UCSD-AML1 (cell line): ENCODE measurements at regions not wholly inside any gene's neighbourhood (a gene's known extent, or its start where the extent isn't known, plus 50 kb on each side); places are given as distances from the start of the nearest gene placed in this dataset.
"Not testable (repeated sequence)": the region's sequence is repeated elsewhere in the genome, so short reads cannot be mapped to it uniquely, and the experiment has no call there.

ENCODE experiments used
- DNase-seq: peaks from one replicate; lab custom pipeline; 2025; ENCODE audit not compliant: unreplicated experiment; lab: John Stamatoyannopoulos, UW

DNA sequence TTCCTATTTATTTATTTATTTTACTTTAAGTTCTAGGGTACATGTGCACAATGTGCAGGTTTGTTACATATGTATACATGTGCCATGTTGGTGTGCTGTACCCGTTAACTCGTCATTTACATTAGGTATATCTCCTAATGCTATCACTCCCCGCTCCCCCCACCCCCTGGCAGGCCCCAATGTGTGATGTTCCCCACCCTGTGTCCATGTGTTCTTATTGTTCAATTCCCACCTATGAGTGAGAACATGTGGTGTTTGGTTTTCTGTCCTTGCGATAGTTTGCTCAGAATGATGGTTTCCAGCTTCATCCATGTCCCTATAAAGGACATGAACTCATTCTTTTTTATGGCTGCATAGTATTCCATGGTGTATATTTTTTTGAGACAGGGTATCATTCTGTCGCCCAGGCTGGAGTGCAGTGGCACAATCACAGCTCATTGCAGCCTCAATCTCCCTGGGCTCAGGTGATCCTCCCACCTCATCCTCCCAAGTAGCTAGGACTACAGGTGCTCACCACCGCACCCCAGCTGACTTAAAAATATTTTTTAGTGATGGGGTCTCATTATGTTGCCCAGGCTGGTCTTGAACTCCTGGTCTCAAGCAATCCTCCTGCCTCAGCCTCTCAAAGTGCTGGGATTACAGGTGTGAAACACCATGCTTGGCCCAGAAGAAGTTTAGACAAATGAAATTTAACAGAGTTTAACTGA lies 140.6 kb downstream of the NPIPB5 start:
- not testable (repeated sequence) for DNase-seq

DNA sequence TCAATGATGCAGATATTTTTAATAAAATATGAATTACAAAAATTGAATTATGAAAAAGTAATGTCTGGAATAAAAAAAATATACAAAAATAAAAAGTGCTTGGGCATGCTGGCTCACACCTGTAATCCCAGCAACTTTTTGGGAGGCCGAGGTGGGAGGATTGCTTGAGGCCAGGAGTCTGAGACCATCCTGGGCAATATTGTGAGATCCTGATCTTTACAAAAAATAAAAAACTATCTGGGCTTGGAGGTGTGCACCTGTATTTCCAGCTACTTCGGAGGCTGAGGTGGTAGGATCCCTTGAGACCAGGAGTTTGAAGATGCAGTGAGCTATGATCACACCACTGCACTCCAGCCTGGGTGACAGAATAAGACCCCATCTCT lies 141.8 kb downstream of the NPIPB5 start:
- DNase-seq = no peak

DNA sequence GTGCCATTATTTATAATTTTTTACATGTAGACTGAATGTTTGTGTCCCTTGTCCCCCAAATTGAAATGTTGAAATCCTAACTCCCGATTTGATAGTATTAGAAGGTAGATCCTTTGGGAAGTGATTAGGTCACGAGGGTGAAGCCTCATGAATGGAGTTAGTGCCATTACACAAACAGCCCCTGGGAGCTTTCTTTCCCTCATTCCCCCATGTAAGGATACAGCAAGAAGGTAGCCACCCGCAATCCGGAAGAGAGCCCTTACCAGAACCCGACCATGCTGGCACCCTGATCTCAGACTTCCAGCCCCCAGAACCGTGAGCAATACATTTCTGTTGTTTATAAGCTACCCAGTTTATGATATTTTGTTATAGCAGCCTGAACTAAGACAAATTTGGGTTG lies 143.2 kb downstream of the NPIPB5 start:
- DNase-seq = no peak

DNA sequence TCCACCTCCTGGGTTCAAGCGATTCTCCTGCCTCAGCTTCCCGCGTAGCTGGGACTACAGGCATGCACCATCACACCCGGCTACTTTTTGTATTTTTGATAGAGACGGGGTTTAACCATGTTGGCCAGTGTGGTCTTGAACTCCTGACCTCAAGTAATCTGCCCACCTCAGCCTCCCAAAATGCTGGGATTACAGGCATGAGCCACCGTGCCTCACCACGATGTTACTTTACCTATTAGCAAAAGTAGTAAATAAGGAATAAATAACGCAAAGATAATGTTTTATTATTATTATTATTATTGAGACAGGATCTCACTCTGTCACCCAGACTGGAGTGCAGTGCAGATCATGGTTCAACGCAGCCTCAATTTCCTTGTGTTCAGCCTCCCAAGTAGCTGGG lies 145.9 kb downstream of the NPIPB5 start:
- not testable (repeated sequence) for DNase-seq

DNA sequence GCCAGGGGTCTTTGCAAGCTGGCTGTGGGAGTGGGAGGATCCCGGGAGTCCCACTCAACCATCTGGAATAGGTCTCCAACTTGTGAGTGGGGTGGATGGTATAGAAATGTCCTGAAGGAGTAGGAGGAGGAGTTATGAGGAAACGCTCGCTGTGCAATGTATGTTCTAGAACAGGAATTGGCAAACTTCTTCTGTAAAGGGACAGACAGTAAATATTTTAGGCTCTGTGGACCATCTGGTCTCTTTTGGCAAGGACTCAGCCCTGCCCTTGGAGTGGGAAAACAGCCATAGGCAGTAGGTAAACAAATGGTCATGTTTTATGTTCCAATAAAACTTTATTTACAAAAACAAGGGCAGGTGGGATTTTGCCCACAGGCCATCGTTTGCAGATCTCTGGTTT lies 149.2 kb downstream of the NPIPB5 start:
- DNase-seq = no peak

DNA sequence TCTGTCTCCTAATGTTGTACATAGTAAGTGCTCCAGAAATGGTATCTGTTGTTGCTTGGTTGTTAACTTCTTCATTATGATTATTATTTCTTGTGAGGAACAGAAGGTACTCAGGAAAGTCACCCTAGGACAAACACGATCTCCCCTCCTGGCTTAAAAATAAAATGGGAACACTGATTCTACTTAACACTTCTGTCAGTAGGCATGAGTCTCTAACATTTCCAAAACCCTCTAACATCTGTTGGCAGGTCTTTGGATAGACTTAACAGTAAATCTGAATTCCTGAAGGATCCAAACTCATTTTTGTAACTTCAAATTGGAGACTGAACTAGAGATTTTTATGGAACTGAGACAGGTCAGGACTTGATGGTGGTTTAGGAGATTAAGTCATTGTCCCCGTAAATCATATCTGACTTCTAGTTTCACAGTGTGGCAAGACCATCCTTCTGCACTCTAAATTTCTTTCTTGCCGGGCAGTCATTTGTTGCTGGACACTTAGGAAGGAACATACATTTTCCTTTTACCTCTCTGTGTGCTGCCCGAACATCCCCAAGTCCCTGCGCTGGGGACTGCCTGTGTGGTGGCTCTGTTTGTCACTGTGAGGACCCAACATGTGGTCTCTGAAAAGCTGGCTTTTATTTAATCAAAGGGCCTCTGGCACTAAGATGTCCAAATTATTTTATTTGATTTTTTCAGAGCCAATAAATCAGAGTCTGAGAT lies 149.9 kb downstream of the NPIPB5 start:
- no peak for DNase-seq

- no peak for DNase-seq
Measured at GRCh38 chr16:22661161-22661647, 150.5 kb downstream of the NPIPB5 start.

DNA sequence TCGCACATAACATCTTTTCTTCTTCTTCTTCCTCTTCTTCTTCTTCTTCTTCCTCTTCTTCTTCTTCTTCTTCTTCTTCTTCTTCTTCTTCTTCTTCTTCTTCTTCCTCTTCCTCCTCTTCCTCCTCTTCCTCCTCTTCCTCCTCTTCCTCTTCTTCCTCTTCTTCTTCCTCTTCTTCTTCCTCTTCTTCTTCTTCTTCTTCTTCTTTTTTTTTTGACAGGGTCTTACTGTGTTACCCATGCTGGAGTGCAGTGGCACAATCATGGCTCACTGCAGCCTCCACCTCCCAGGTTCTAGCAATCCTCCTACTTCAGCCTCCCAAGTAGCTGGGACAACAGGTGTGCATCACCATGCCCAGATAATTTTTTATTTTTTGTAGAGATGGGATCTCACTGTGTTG lies 151.0 kb upstream of the HS3ST2 start:
- DNase-seq = not testable (repeated sequence)

GRCh38 chr16:22663389-22664064 lies 150.4 kb upstream of the HS3ST2 start:
- DNase-seq = no peak

DNA sequence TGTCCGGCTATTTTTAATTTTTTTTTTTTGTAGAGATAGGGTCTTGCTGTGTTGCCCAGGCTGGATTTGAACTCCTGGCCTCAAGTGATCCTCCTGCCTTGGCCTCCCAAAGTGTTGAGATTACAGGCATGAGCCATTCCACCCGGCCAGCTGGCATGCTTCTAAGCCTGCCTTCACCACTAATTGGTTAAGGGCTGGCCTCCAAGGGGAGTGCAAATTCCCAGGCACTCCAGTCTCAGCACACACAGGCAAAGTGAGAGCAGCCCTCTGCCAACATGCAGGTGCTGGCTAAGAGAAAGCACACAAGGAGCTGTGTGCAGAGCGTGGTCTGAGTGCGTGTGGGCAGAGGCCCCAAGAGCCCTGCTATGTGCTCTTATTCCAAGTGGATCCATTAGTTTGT lies 149.8 kb upstream of the HS3ST2 start:
- DNase-seq = no peak

GRCh38 chr16:22664561-22664997 lies 149.4 kb upstream of the HS3ST2 start:
- no peak for DNase-seq

GRCh38 chr16:22665048-22665797 lies 148.7 kb upstream of the HS3ST2 start:
- DNase-seq = no peak

DNA sequence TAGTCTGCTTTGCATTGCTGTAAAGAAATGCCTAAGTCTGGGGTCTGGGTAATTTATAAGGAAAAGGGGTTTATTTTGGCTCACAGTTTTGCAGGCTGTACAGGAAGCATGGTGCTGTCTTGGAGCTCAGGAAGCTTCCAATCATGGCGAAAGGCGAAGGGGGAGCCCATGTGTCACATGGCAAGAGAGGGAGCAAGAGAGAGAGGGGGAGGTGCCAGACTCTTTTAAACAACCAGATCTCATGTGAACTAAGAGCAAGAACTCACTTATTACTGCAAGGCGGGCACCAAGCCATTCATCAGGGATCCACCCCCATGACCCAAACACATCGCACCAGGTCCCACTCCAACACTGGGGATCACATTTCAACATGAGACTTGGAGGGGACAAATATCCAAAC lies 148.2 kb upstream of the HS3ST2 start:
- no peak for DNase-seq

- DNase-seq = no peak
Measured at GRCh38 chr16:22668318-22668717, 145.6 kb upstream of the HS3ST2 start.

DNA sequence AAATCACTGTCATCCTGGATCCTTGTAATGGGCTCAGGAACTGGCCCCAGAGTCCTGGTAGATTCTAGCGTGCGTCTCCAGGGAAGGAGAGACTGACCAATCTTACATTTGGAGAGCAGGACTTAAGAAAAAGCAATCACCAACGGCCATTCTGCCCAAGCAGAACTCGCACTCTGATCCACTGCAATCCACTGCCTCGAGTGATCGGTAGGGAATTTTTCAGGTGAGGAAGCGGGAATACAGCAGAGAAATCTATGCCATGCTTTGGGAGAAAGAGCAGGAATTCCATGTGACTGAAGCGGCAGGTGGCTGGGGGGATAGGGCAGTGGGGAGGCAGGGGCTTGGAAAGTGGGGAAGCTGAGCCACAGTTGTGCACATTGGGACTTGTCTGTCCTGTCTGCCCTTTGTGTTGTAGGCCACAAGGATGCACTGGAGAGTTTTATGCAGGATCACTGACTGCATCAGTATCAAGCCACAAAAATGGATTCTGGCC lies 143.9 kb upstream of the HS3ST2 start:
- DNase-seq = no peak

- no peak for DNase-seq
Measured at GRCh38 chr16:22670551-22671041, 143.4 kb upstream of the HS3ST2 start.

DNA sequence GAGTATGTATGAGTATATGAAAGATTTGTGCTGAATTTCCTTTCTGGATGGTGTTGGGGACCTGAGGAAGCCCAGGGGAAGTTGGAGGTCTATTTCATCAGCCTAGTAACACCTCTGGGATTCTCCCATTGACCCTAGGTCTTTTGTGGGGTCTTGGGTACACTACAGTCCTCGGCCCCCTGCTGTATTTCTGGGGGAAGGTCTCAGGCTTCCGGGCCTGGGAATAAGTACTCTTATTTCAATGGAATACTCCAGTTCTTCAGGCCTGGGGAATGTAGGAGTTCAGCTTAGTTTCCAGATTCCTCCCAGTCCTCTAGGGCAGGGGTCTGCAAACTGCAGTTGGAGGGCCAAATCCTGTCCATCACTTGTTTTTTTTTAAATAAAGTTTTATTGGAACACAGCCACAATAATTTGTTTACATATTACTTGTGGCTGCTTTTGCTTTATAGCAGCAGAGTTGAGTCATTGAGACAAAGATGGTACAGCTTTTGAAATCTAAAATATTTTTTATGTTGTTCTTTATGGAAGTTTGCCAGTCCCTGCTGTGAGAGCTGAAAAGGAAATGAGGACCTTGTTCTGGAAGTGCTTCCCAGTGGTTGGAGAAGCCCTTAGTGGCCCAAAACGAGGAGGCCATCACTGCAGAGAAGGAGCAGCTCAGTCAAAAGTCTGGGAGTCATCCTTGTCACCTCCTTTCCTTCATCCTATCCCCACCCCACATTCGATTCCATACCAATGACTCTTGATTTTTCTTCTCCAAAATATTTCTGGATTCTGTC lies 142.5 kb upstream of the HS3ST2 start:
- no peak for DNase-seq

GRCh38 chr16:22672830-22673210 lies 141.1 kb upstream of the HS3ST2 start:
- no peak for DNase-seq

GRCh38 chr16:22673421-22673831 lies 140.5 kb upstream of the HS3ST2 start:
- DNase-seq = no peak

DNA sequence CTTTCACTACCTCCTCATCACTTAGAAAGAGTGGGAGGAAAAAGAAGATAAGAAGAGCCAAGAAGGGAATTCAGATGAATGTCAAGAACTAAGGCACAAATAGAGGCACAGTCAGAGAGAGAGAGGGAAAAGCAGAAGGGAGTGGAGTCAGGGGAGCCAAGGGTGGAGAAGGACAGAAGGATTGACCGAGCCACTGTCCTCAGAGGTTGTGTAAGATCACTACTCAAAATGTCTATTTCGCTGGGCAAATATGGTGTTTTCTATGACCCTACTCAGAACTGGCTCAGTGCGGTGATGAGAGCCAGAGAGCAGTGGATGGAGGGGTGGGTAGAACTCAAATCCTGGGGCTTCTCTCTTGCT lies 139.2 kb upstream of the HS3ST2 start:
- DNase-seq = no peak
